A673 (cell line): ENCODE measurements at regions not wholly inside any gene's neighbourhood (a gene's known extent, or its start where the extent isn't known, plus 50 kb on each side); places are given as distances from the start of the nearest gene placed in this dataset.

Experiments used
- BruUV-seq: library from RNA; stranded (reverse); fragments of 400-500 nt; replicated peaks from 2 replicates; lab custom pipeline; 2021; lab: Mats Ljungman, UMichigan
- CTCF ChIA-PET: fragments of 300-600 bp; sonication (Branson Sonifier 250); formaldehyde crosslinking; loops from one replicate; lab custom pipeline; 2022; ENCODE audit warnings: antibody characterized with exemption; lab: Charles Lee
- POLR2A ChIA-PET: fragments of 300-600 bp; sonication (Branson Sonifier 250); formaldehyde crosslinking; loops from one replicate; lab custom pipeline; 2022; ENCODE audit warnings: antibody characterized with exemption; ENCODE audit not compliant: low non-redundant PET; lab: Charles Lee
- DNase-seq: peaks from one replicate; pipeline ENCODE4 v3.0.0-alpha.2; 2015; ENCODE audit warnings: low spot score
- H3K27ac ChIP-seq: fragments of 200-600 bp; sonication (generic); 2 replicates; pipeline ENCODE4 v1.5.1; 2016; ENCODE audit warnings: mixed run types, low read depth, mild to moderate bottlenecking, mixed read lengths, antibody characterized with exemption, low read length; ENCODE audit not compliant: poor library complexity, severe bottlenecking
- H3K27me3 ChIP-seq: fragments of 200-600 bp; sonication (generic); replicated peaks from 2 replicates; pipeline ENCODE4 v1.6.1; 2017; ENCODE audit warnings: mixed run types, low read depth, mild to moderate bottlenecking, mixed read lengths, antibody characterized with exemption, low read length; ENCODE audit not compliant: insufficient read depth, poor library complexity
- H3K36me3 ChIP-seq: fragments of 200-600 bp; sonication (generic); 2 replicates; pipeline ENCODE4 v1.6.1; 2016; ENCODE audit warnings: mixed run types, mild to moderate bottlenecking, mixed read lengths, antibody characterized with exemption, low read length; ENCODE audit not compliant: insufficient read depth, poor library complexity, severe bottlenecking
- H3K4me1 ChIP-seq: fragments of 200-600 bp; sonication (generic); 2 replicates; pipeline ENCODE4 v1.6.1; 2017; ENCODE audit warnings: mixed run types, mild to moderate bottlenecking, mixed read lengths, antibody characterized with exemption, low read length; ENCODE audit not compliant: insufficient read depth, poor library complexity, severe bottlenecking
- H3K4me3 ChIP-seq: fragments of 200-600 bp; sonication (generic); 2 replicates; pipeline ENCODE4 v1.5.1; 2016; ENCODE audit warnings: low read depth, mixed run types, mild to moderate bottlenecking, mixed read lengths, low read length; ENCODE audit not compliant: poor library complexity, severe bottlenecking
- H3K9me3 ChIP-seq: fragments of 200-600 bp; sonication (generic); 2 replicates; pipeline ENCODE4 v1.6.1; 2016; ENCODE audit warnings: mixed run types, low read depth, mild to moderate bottlenecking, mixed read lengths, antibody characterized with exemption, low read length; ENCODE audit not compliant: poor library complexity, severe bottlenecking
- EZH2 ChIP-seq: fragments of 200-600 bp; sonication (generic); IDR thresholded peaks from 2 replicates; pipeline ENCODE4 v1.6.1; 2017; ENCODE audit warnings: borderline replicate concordance, low read depth, mild to moderate bottlenecking, mixed read lengths, antibody characterized with exemption, low read length; ENCODE audit not compliant: poor library complexity, severe bottlenecking
- intact Hi-C: fragments of 100-400 bp; cut with micrococcal nuclease; formaldehyde crosslinking; loops from one replicate; pipeline ENCODE4 v1.10.0; 2022; ENCODE audit not compliant: unreplicated experiment
- TF ChIP-seq, protein P1 (sequence below): fragments of 300-800, 200-600 bp; sonication (generic); conservative IDR thresholded peaks from 2 replicates; pipeline ENCODE4 v1.5.1; 2017; ENCODE audit warnings: low read depth, mild to moderate bottlenecking, antibody characterized with exemption, low read length, moderate library complexity, mixed read lengths

DNA sequence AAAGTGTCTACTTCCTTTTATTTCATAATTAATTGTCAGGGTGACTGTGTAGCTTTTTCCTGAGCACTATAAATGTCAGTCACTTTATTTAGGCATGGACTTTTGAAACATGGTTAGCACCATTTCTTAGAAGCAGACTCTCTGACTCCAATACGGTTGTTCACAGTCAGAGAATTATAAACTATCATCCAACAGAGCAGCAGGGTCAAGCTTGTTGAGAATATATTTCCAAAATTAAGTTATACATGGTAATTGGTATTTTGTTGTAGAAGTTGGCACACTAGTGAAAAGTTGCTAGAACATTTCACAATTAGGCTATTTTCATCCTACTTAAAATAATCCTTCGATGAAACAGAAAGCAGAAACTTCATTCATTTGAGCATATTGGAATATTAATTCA lies 1155.5 kb upstream of the IGFBP7 start:
- CTCF ChIA-PET, result no interaction called here
- intact Hi-C loops, result no loop called here
- no peak for DNase-seq
- Histone ChIP-seq H3K27ac (no peak overlapping the region), H3K4me1 (no peaks in the 10 kb centered on the region), H3K27me3 (no peaks in the 10 kb centered on the region), H3K9me3 (no peaks in the 10 kb centered on the region), H3K4me3 (no peak overlapping the region), H3K36me3 (no peaks in the 10 kb centered on the region)
- no peak for TF ChIP-seq EZH2
- TF ChIP-seq, protein P1, sequence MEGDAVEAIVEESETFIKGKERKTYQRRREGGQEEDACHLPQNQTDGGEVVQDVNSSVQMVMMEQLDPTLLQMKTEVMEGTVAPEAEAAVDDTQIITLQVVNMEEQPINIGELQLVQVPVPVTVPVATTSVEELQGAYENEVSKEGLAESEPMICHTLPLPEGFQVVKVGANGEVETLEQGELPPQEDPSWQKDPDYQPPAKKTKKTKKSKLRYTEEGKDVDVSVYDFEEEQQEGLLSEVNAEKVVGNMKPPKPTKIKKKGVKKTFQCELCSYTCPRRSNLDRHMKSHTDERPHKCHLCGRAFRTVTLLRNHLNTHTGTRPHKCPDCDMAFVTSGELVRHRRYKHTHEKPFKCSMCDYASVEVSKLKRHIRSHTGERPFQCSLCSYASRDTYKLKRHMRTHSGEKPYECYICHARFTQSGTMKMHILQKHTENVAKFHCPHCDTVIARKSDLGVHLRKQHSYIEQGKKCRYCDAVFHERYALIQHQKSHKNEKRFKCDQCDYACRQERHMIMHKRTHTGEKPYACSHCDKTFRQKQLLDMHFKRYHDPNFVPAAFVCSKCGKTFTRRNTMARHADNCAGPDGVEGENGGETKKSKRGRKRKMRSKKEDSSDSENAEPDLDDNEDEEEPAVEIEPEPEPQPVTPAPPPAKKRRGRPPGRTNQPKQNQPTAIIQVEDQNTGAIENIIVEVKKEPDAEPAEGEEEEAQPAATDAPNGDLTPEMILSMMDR, result no peak
- POLR2A ChIA-PET, result no interaction called here
- BruUV-seq, result no TSS peak

DNA sequence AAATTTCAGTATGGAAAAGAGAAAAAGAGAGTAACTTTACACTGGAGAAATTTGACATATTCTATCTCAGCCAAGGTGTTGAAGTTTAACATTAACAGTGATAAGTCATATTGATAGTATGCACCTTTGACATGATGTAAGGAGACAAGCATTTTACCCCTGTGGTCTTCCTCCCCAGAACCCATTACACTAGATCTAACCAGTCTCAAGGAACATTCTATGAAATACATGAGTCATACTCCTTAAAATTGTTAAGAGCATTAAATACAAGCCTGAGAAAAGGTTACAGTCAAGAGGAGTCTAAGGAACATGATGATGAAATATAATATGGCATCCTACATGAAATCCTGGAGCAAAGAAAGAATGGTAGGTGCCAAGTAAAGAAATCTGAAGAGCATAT lies 1151.3 kb upstream of the IGFBP7 start:
- intact Hi-C loops, result no loop called here
- POLR2A ChIA-PET, result no interaction called here
- CTCF ChIA-PET, result no interaction called here
- no peaks in the 10 kb centered on the region for H3K4me1 ChIP-seq
- TF ChIP-seq EZH2, result no peak
- H3K27me3 ChIP-seq, result no peaks in the 10 kb centered on the region
- H3K4me3 ChIP-seq, result no peak overlapping the region
- no peaks in the 10 kb centered on the region for H3K36me3 ChIP-seq
- DNase-seq, result no peak
- H3K9me3 ChIP-seq, result no peaks in the 10 kb centered on the region
- no TSS peak for BruUV-seq
- no peak overlapping the region for H3K27ac ChIP-seq

DNA sequence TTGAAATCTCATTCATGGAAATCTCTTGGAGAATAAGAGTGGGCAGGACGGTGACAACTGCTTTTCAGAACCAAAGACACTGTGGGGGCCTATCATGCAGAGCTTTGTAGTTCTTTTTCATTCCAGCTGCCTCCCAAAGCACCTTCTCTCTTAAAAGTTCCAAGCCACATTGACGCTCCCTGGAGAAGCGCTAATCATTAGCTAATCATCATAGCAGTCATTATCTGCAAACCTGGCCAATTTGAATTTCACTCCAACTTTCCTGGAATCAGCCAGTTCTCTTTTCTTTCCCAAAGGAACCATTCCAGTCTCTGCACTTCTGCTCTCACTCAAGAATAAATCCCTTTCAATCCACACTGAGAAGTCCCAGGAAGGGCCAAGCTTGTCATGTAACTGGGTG lies 1144.1 kb upstream of the IGFBP7 start:
- ChIA-PET CTCF (no interaction called here), POLR2A (no interaction called here)
- no peak for DNase-seq
- H3K27me3 ChIP-seq, result no peaks in the 10 kb centered on the region
- H3K27ac ChIP-seq, result no peak overlapping the region
- H3K36me3 ChIP-seq, result no peaks in the 10 kb centered on the region
- H3K4me3 ChIP-seq, result no peak overlapping the region
- intact Hi-C loops, result no loop called here
- no peaks in the 10 kb centered on the region for H3K4me1 ChIP-seq
- TF ChIP-seq, protein P1, result no peak
- no TSS peak for BruUV-seq
- H3K9me3 ChIP-seq, result no peaks in the 10 kb centered on the region

DNA sequence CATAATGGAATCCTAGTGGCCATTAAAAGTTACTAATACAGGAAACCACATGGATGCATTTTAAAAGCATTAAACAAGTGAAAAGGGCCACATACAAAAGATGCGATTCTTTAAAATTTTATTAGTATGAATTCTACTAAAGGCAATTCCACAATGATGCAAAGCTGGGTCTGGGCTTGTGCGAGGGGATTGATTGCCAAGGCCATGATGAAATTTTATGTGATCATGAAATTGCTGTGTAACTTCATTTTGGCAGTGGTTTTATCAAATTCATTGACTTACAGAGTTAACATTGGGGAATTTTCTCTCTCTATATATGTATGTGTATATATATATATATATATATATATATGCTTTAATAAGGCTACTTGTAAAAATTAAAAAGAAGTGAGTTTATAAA lies 1142.5 kb upstream of the IGFBP7 start:
- CTCF ChIA-PET, result no interaction called here
- no peak for DNase-seq
- BruUV-seq, result no TSS peak
- Histone ChIP-seq H3K27ac (no peak overlapping the region), H3K36me3 (no peaks in the 10 kb centered on the region), H3K27me3 (no peaks in the 10 kb centered on the region), H3K4me1 (no peaks in the 10 kb centered on the region), H3K9me3 (no peaks in the 10 kb centered on the region), H3K4me3 (no peak overlapping the region)
- TF ChIP-seq, protein P1, result no peak
- POLR2A ChIA-PET, result no interaction called here
- intact Hi-C loops, result no loop called here
